ENCODE measurements at regions not wholly inside any gene's neighbourhood (a gene's known extent, or its start where the extent isn't known, plus 50 kb on each side); places are given as distances from the start of the nearest gene placed in this dataset.
A peak's percentile ranks its signal among the peaks of the same experiment; 100 is the strongest.

DNA sequence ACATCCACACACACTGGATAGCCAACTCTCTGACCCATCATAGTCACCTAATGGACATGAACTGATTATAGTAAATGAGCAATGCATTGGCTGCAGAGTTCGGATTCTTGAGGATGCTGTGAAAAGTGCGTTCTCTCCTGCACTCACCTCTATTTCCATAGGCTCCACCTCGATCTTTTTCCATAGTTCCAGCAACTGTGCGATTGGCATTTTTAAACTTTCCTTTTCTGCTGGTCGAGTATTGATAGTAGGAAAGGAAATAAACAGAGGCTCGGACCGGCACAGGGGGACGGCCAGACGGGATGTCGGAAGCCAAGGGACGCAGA is 94.4 kb downstream of the RNASET2 start:
- no CpG with 5 or more reads among the region's 11 CpGs for WGBS, 2 donors (ENCODE audit: extremely low coverage in 2 of 2, insufficient read length in 2 of 2, insufficient replicate concordance in 1 of 2)
- Histone ChIP-seq H2BK120ac (ENCODE audit: low read depth, low read length) (no peak overlapping the region), H3K4ac (ENCODE audit: low read length) (no peak overlapping the region), H3K4me2 (ENCODE audit: insufficient read depth, low read length, poor library complexity, severe bottlenecking) (peak overlapping the region; percentile 67), H3K36me3 (replicated peaks in 1 of 2; ENCODE audit: control insufficient read depth in 2 of 2, insufficient read depth in 2 of 2, low read length in 2 of 2) (peaks cover 0 to 15% of the 10 kb centered on the region in 2 donors), H3K4me3 (ENCODE audit: low read length in 2 of 2) (peak overlapping the region; percentile 54 to 87), H3K79me1 (ENCODE audit: low read depth, low read length) (no peaks in the 10 kb centered on the region), H2BK12ac (ENCODE audit: low read length) (no peak overlapping the region), H2BK5ac (ENCODE audit: low read length) (peak overlapping the region; percentile 79), H3K4me1 (ENCODE audit: control insufficient read depth in 2 of 2, insufficient read depth in 1 of 2, low read depth in 1 of 2, low read length in 2 of 2) (peaks cover 3 to 4% of the 10 kb centered on the region in 2 donors), H3K27ac (replicated peaks; ENCODE audit: low read length) (peak overlapping the region; percentile 73), H4K91ac (ENCODE audit: low read depth, low read length, poor library complexity) (no peak overlapping the region), H3K14ac (ENCODE audit: low read length) (no peak overlapping the region), H3K9ac (ENCODE audit: low read depth, low read length, poor library complexity) (peak overlapping the region; percentile 72), H2BK15ac (ENCODE audit: low read length) (peak overlapping the region; percentile 82), H3K9me3 (replicated peaks in 1 of 2; ENCODE audit: control insufficient read depth in 2 of 2, insufficient read depth in 1 of 2, low read depth in 1 of 2, low read length in 2 of 2) (peaks cover 0 to 2% of the 10 kb centered on the region in 2 donors), H3K18ac (ENCODE audit: low read length) (peak overlapping the region; percentile 88), H2AFZ (ENCODE audit: low read length) (peak overlapping the region; percentile 94), H4K8ac (ENCODE audit: low read depth, low read length) (no peak overlapping the region), H3K27me3 (ENCODE audit: control insufficient read depth in 3 of 3, insufficient read depth in 3 of 3, low read depth in 1 of 3, low read length in 3 of 3) (no peaks in the 10 kb centered on the region), H2AK5ac (ENCODE audit: low read depth, low read length) (no peak overlapping the region), H3K23ac (ENCODE audit: low read depth, low read length, poor library complexity) (no peak overlapping the region)
- no peak for DNase-seq (ENCODE audit: low spot score)

GRCh38 chr6:166861304-166861703 is 95.0 kb downstream of the RNASET2 start:
- Histone ChIP-seq H2AFZ (ENCODE audit: low read length) (peak overlapping the region; percentile 94), H3K23ac (ENCODE audit: low read depth, low read length, poor library complexity) (no peak overlapping the region), H2BK15ac (ENCODE audit: low read length) (no peak overlapping the region), H3K18ac (ENCODE audit: low read length) (no peak overlapping the region), H3K4me1 (ENCODE audit: control insufficient read depth in 2 of 2, insufficient read depth in 1 of 2, low read depth in 1 of 2, low read length in 2 of 2) (peaks cover 3 to 4% of the 10 kb centered on the region in 2 donors), H2AK5ac (ENCODE audit: low read depth, low read length) (no peak overlapping the region), H4K8ac (ENCODE audit: low read depth, low read length) (no peak overlapping the region), H2BK120ac (ENCODE audit: low read depth, low read length) (no peak overlapping the region), H3K79me1 (ENCODE audit: low read depth, low read length) (no peaks in the 10 kb centered on the region), H3K9me3 (replicated peaks in 1 of 2; ENCODE audit: control insufficient read depth in 2 of 2, insufficient read depth in 1 of 2, low read depth in 1 of 2, low read length in 2 of 2) (peaks cover 0 to 2% of the 10 kb centered on the region in 2 donors), H3K36me3 (replicated peaks in 1 of 2; ENCODE audit: control insufficient read depth in 2 of 2, insufficient read depth in 2 of 2, low read length in 2 of 2) (peaks cover under 1 to 21% of the 10 kb centered on the region in 2 donors), H3K4ac (ENCODE audit: low read length) (no peak overlapping the region), H3K9ac (ENCODE audit: low read depth, low read length, poor library complexity) (no peak overlapping the region), H3K27ac (replicated peaks; ENCODE audit: low read length) (no peak overlapping the region), H3K4me2 (ENCODE audit: insufficient read depth, low read length, poor library complexity, severe bottlenecking) (no peak overlapping the region), H3K4me3 (ENCODE audit: low read length in 2 of 2) (peak overlapping the region in 1 of 2 donors; percentile 54), H3K14ac (ENCODE audit: low read length) (no peak overlapping the region), H3K27me3 (ENCODE audit: control insufficient read depth in 3 of 3, insufficient read depth in 3 of 3, low read depth in 1 of 3, low read length in 3 of 3) (no peaks in the 10 kb centered on the region), H2BK12ac (ENCODE audit: low read length) (no peak overlapping the region), H4K91ac (ENCODE audit: low read depth, low read length, poor library complexity) (no peak overlapping the region), H2BK5ac (ENCODE audit: low read length) (no peak overlapping the region)
- WGBS, 2 donors (ENCODE audit: extremely low coverage in 2 of 2, insufficient read length in 2 of 2, insufficient replicate concordance in 1 of 2): no CpG with 5 or more reads among the region's 5 CpGs
- no peak for DNase-seq (ENCODE audit: low spot score)

DNA sequence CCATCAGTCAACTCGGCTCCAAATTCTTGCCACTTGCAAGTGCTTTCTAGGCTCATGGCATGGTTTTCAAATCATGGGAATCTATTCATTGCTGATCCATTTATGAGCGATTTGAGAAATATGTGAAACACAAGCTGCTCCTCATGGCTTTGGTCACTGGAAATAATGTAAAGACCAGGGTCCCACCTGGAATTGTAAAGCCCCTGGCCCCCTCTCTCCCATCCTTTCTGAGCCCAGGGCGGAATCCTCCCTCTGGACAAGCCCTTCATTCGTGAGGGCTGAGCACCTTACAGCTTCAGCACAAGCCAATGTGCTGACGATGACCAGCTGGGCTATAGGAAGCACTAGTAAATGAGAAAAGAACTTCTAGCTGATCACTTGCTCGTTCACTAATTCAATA is 96.0 kb downstream of the RNASET2 start:
- Histone ChIP-seq H3K4ac (ENCODE audit: low read length) (no peak overlapping the region), H3K14ac (ENCODE audit: low read length) (no peak overlapping the region), H3K9me3 (replicated peaks in 1 of 2; ENCODE audit: control insufficient read depth in 2 of 2, insufficient read depth in 1 of 2, low read depth in 1 of 2, low read length in 2 of 2) (peaks cover 0 to 2% of the 10 kb centered on the region in 2 donors), H3K4me3 (ENCODE audit: low read length in 2 of 2) (no peak overlapping the region), H3K4me1 (ENCODE audit: control insufficient read depth in 2 of 2, insufficient read depth in 1 of 2, low read depth in 1 of 2, low read length in 2 of 2) (peaks cover 3 to 4% of the 10 kb centered on the region in 2 donors), H3K36me3 (replicated peaks in 1 of 2; ENCODE audit: control insufficient read depth in 2 of 2, insufficient read depth in 2 of 2, low read length in 2 of 2) (peaks cover 2 to 24% of the 10 kb centered on the region in 2 donors), H2BK5ac (ENCODE audit: low read length) (no peak overlapping the region), H4K91ac (ENCODE audit: low read depth, low read length, poor library complexity) (no peak overlapping the region), H3K23ac (ENCODE audit: low read depth, low read length, poor library complexity) (no peak overlapping the region), H2BK120ac (ENCODE audit: low read depth, low read length) (no peak overlapping the region), H2BK15ac (ENCODE audit: low read length) (no peak overlapping the region), H3K79me1 (ENCODE audit: low read depth, low read length) (no peaks in the 10 kb centered on the region), H3K9ac (ENCODE audit: low read depth, low read length, poor library complexity) (no peak overlapping the region), H2AFZ (ENCODE audit: low read length) (no peak overlapping the region), H2AK5ac (ENCODE audit: low read depth, low read length) (no peak overlapping the region), H4K8ac (ENCODE audit: low read depth, low read length) (no peak overlapping the region), H3K27me3 (ENCODE audit: control insufficient read depth in 3 of 3, insufficient read depth in 3 of 3, low read depth in 1 of 3, low read length in 3 of 3) (no peaks in the 10 kb centered on the region), H3K18ac (ENCODE audit: low read length) (no peak overlapping the region), H3K27ac (replicated peaks; ENCODE audit: low read length) (no peak overlapping the region), H2BK12ac (ENCODE audit: low read length) (no peak overlapping the region), H3K4me2 (ENCODE audit: insufficient read depth, low read length, poor library complexity, severe bottlenecking) (no peak overlapping the region)
- WGBS, 2 donors (ENCODE audit: extremely low coverage in 2 of 2, insufficient read length in 2 of 2, insufficient replicate concordance in 1 of 2): no CpG with 5 or more reads among the region's 6 CpGs
- no peak for DNase-seq (ENCODE audit: low spot score)

GRCh38 chr6:166855416-166855815 is 100.9 kb downstream of the RNASET2 start:
- Histone ChIP-seq H3K18ac (ENCODE audit: low read length) (no peak overlapping the region), H3K36me3 (replicated peaks in 1 of 2; ENCODE audit: control insufficient read depth in 2 of 2, insufficient read depth in 2 of 2, low read length in 2 of 2) (peaks cover 2 to 24% of the 10 kb centered on the region in 2 donors), H2BK120ac (ENCODE audit: low read depth, low read length) (no peak overlapping the region), H3K4me2 (ENCODE audit: insufficient read depth, low read length, poor library complexity, severe bottlenecking) (no peak overlapping the region), H3K27ac (replicated peaks; ENCODE audit: low read length) (no peak overlapping the region), H4K91ac (ENCODE audit: low read depth, low read length, poor library complexity) (no peak overlapping the region), H3K27me3 (ENCODE audit: control insufficient read depth in 3 of 3, insufficient read depth in 3 of 3, low read depth in 1 of 3, low read length in 3 of 3) (no peaks in the 10 kb centered on the region), H3K14ac (ENCODE audit: low read length) (no peak overlapping the region), H3K4me3 (ENCODE audit: low read length in 2 of 2) (no peak overlapping the region), H3K4me1 (ENCODE audit: control insufficient read depth in 2 of 2, insufficient read depth in 1 of 2, low read depth in 1 of 2, low read length in 2 of 2) (peaks cover 2 to 10% of the 10 kb centered on the region in 2 donors), H2BK5ac (ENCODE audit: low read length) (no peak overlapping the region), H2BK12ac (ENCODE audit: low read length) (no peak overlapping the region), H3K9ac (ENCODE audit: low read depth, low read length, poor library complexity) (no peak overlapping the region), H2AK5ac (ENCODE audit: low read depth, low read length) (no peak overlapping the region), H4K8ac (ENCODE audit: low read depth, low read length) (no peak overlapping the region), H3K79me1 (ENCODE audit: low read depth, low read length) (no peaks in the 10 kb centered on the region), H3K4ac (ENCODE audit: low read length) (no peak overlapping the region), H3K9me3 (replicated peaks in 1 of 2; ENCODE audit: control insufficient read depth in 2 of 2, insufficient read depth in 1 of 2, low read depth in 1 of 2, low read length in 2 of 2) (peaks cover under 1 to 3% of the 10 kb centered on the region in 2 donors), H2AFZ (ENCODE audit: low read length) (no peak overlapping the region), H3K23ac (ENCODE audit: low read depth, low read length, poor library complexity) (no peak overlapping the region), H2BK15ac (ENCODE audit: low read length) (no peak overlapping the region)
- no peak for DNase-seq (ENCODE audit: low spot score)
- WGBS, 2 donors (ENCODE audit: extremely low coverage in 2 of 2, insufficient read length in 2 of 2, insufficient replicate concordance in 1 of 2): no CpG with 5 or more reads among the region's 1 CpG
